Spinal cord (tissue), 9 donors: ENCODE measurements at regions not wholly inside any gene's neighbourhood (a gene's known extent, or its start where the extent isn't known, plus 50 kb on each side); places are given as distances from the start of the nearest gene placed in this dataset.

ENCODE experiments used
- DNase-seq, 6 donors: peaks; one replicate each; pipeline versions ENCODE4 v3.0.0 to v3.0.0-alpha.2; 2013 to 2015; ENCODE audit warnings: low spot score in 6 of 6, low read depth in 4 of 6
- H3K27ac ChIP-seq: one replicate; pipeline ENCODE4 v1.5.1; 2013; ENCODE audit warnings: low read depth, low read length, control low read depth
- H3K27me3 ChIP-seq: one replicate; pipeline ENCODE4 v1.6.1; 2013; ENCODE audit warnings: low read length; ENCODE audit not compliant: control insufficient read depth, insufficient read depth
- H3K36me3 ChIP-seq: one replicate; pipeline ENCODE4 v1.6.1; 2013; ENCODE audit warnings: low read length; ENCODE audit not compliant: control insufficient read depth, insufficient read depth
- H3K4me1 ChIP-seq: one replicate; pipeline ENCODE4 v1.6.1; 2013; ENCODE audit warnings: low read length; ENCODE audit not compliant: control insufficient read depth, insufficient read depth
- H3K4me3 ChIP-seq: one replicate; pipeline ENCODE4 v1.5.1; 2013; ENCODE audit warnings: low read depth, low read length, control low read depth
- H3K9me3 ChIP-seq: one replicate; pipeline ENCODE4 v1.6.1; 2013; ENCODE audit warnings: low read length; ENCODE audit not compliant: control insufficient read depth, insufficient read depth
- WGBS: methylation state at CpG from one replicate; pipeline ENCODE4 v1.1.5; 2013; ENCODE audit warnings: missing lambda C conversion rate; ENCODE audit not compliant: insufficient coverage; 5-methylcytosine and 5-hydroxymethylcytosine counted together
- donor health status: healthy.

DNA sequence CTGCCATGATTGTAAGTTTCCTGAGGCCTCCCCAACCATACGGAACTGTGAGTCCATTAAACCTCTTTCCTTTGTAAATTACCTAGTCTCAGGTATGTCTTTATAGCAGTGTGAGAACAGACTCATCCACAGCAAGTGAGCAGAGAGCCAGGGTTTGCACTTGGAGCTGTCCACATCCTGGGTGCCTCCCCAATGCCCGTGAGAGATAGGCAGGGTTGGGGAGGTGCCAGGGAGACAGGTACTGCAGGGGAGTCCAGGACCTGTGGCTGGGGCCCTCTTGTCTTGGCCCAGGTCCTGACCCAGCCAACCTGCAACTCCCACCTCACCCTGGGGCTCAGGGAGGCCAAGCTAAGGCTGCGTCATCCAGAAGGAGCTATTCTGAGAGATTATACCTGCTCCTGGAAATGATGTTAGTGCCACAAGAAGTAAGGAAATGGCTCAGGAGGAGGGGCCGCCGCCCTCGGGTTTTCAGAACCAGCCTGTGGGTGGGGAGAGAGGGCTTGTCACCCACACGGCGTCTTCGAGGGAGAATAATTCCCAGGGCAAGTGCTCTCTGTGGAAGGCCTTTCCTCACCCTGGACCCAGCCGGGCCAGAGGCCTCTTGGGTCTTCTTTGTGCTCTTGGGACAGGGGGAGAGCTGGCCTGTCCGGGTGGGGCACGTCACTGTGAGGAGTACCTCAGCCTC, 66.5 kb downstream of the ADRA2C start:
- H3K4me3 ChIP-seq = no peak overlapping the region
- no peak for DNase-seq
- H3K27me3 ChIP-seq = no peaks in the 10 kb centered on the region
- no peaks in the 10 kb centered on the region for H3K36me3 ChIP-seq
- peaks cover 41% of the 10 kb centered on the region for H3K4me1 ChIP-seq
- H3K9me3 ChIP-seq = no peaks in the 10 kb centered on the region
- H3K27ac ChIP-seq = no peak overlapping the region
- WGBS = 87% methylated on average over 8 of the region's 12 CpGs

DNA sequence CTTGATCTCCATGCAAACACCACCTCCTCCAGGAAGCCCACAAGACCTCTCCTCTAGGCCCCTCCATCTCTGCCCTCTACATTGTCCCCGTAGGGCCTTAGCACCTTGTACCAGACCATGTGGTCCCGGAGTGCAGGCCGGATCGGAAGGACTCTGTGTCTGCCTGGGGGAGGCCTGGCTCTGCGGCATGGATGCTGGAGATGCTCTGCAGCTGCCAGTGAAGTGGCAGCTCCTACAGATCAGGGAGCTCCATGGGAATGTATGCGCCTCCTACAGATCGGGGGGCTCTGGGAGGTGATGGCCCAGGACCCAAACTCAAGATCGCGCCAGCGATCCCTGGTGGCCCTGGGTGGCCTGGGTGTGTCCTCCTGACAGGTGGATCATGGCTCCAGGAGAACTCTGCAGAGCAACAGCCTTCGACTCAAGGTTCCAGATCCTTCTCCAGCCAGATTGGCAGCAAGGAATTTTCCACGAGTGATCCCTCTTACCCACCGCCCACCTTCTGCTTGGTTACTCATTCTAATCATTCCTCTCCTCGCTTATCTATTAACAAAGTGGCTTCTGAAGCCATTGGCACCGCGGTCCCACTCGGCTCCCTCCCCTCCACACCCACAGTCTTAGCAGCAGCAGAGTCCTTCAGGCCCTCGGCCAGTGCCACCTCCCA, 67.3 kb downstream of the ADRA2C start:
- Histone ChIP-seq H3K27ac (no peak overlapping the region), H3K27me3 (no peaks in the 10 kb centered on the region), H3K4me1 (peaks cover 34% of the 10 kb centered on the region), H3K9me3 (no peaks in the 10 kb centered on the region), H3K4me3 (no peak overlapping the region), H3K36me3 (no peaks in the 10 kb centered on the region)
- WGBS = 90% methylated on average over 18 of the region's 18 CpGs
- DNase-seq = no peak

- no peaks in the 10 kb centered on the region for H3K9me3 ChIP-seq
- peaks cover 30% of the 10 kb centered on the region for H3K4me1 ChIP-seq
- DNase-seq = no peak
- no peaks in the 10 kb centered on the region for H3K36me3 ChIP-seq
- H3K4me3 ChIP-seq = no peak overlapping the region
- no peak overlapping the region for H3K27ac ChIP-seq
- WGBS = 41% methylated on average over 15 of the region's 15 CpGs
- no peaks in the 10 kb centered on the region for H3K27me3 ChIP-seq
These were observed 68.0 kb downstream of the ADRA2C start for GRCh38 chr4:3834186-3834662.

GRCh38 chr4:3834663-3835521, 68.7 kb downstream of the ADRA2C start:
- H3K27ac ChIP-seq = no peak overlapping the region
- DNase-seq = no peak
- H3K36me3 ChIP-seq = no peaks in the 10 kb centered on the region
- WGBS = 45% methylated on average over 16 of the region's 18 CpGs
- H3K27me3 ChIP-seq = no peaks in the 10 kb centered on the region
- no peaks in the 10 kb centered on the region for H3K9me3 ChIP-seq
- peaks cover 26% of the 10 kb centered on the region for H3K4me1 ChIP-seq
- no peak overlapping the region for H3K4me3 ChIP-seq

- 45% methylated on average over 22 of the region's 22 CpGs for WGBS
- H3K36me3 ChIP-seq = no peaks in the 10 kb centered on the region
- DNase-seq = no peak
- H3K27ac ChIP-seq = no peak overlapping the region
- H3K4me1 ChIP-seq = peaks cover 17% of the 10 kb centered on the region
- no peak overlapping the region for H3K4me3 ChIP-seq
- H3K9me3 ChIP-seq = no peaks in the 10 kb centered on the region
- H3K27me3 ChIP-seq = no peaks in the 10 kb centered on the region
These were observed 69.6 kb downstream of the ADRA2C start for GRCh38 chr4:3835527-3836405.

DNA sequence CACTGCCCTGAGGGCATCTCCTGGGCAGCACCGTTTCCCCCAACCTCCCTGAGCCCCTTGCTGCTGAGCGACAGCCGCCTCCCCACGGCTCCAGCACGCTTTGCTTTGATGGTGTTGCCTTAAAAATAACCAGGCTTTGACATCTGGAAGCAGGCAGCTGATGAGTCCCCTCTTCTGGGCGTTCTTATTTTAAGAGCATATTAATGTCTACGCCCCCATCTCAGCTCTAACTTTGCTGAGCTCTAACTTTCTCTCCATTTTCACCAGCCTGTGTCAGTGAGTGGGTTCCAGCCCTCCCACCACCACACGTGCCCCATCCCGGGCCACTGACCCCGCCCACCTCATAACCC, 70.2 kb downstream of the ADRA2C start:
- no peak for DNase-seq
- WGBS = 40% methylated on average over 10 of the region's 10 CpGs
- no peaks in the 10 kb centered on the region for H3K9me3 ChIP-seq
- no peaks in the 10 kb centered on the region for H3K27me3 ChIP-seq
- no peak overlapping the region for H3K27ac ChIP-seq
- peaks cover 15% of the 10 kb centered on the region for H3K4me1 ChIP-seq
- H3K36me3 ChIP-seq = no peaks in the 10 kb centered on the region
- no peak overlapping the region for H3K4me3 ChIP-seq

- no peak for DNase-seq
- Histone ChIP-seq H3K27me3 (no peaks in the 10 kb centered on the region), H3K27ac (no peak overlapping the region), H3K9me3 (no peaks in the 10 kb centered on the region), H3K4me1 (peaks cover 15% of the 10 kb centered on the region), H3K36me3 (no peaks in the 10 kb centered on the region), H3K4me3 (no peak overlapping the region)
- WGBS = 59% methylated on average over 14 of the region's 14 CpGs
These were observed 70.8 kb downstream of the ADRA2C start for GRCh38 chr4:3836756-3837601.

DNA sequence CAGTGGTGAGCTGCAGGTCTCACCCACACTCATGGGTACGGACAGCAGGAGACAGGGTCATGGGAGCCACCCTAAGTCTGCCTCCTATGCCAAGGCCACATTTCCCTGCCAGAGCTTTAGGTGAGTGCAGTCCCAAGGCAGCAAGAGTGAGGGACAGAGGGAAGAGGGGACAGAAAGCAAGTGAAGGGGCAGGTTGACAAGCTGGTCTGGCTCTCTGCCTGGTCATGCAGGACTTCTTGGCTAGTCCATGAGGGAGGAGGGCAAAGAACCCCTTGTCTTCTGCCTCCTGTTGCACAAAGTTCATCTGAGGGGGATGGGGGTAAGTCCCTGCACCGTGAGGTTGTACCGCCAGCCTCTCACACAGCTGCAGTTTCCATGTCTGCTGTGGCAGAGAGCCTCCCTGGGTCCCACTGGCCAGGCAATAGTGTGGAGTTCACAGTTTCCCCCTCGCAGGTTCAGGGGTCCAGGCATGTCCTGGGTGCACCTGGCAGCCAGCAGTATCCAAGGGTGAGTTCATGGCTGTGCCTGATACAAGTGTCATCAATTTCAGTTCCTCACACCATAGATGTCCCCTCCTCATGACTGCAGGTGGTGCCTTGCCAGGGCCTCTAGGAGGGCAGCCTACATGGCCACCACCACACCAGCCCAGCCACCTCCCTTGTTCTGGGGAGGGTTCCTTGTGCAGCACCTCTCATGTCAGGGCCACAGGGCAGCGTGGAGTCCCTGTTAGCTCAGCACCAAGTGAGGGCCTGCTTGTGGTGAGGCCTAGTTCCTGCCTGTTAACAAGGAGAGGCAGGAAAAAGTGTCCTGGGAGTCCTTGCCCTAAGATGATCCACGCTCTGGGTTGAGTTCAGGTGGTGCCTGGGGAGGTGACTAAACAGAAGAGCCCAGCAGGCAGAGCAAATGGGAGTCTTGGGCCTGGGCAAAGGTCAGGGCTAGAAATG, 72.5 kb downstream of the ADRA2C start:
- no peak for DNase-seq
- Histone ChIP-seq H3K36me3 (no peaks in the 10 kb centered on the region), H3K4me1 (peaks cover 15% of the 10 kb centered on the region), H3K4me3 (no peak overlapping the region), H3K27me3 (no peaks in the 10 kb centered on the region), H3K9me3 (no peaks in the 10 kb centered on the region), H3K27ac (no peak overlapping the region)
- WGBS = 89% methylated on average over 6 of the region's 6 CpGs
